ENCODE measurements at regions not wholly inside any gene's neighbourhood (a gene's known extent, or its start where the extent isn't known, plus 50 kb on each side); places are given as distances from the start of the nearest gene placed in this dataset.

- TF ChIP-seq, protein P1, sequence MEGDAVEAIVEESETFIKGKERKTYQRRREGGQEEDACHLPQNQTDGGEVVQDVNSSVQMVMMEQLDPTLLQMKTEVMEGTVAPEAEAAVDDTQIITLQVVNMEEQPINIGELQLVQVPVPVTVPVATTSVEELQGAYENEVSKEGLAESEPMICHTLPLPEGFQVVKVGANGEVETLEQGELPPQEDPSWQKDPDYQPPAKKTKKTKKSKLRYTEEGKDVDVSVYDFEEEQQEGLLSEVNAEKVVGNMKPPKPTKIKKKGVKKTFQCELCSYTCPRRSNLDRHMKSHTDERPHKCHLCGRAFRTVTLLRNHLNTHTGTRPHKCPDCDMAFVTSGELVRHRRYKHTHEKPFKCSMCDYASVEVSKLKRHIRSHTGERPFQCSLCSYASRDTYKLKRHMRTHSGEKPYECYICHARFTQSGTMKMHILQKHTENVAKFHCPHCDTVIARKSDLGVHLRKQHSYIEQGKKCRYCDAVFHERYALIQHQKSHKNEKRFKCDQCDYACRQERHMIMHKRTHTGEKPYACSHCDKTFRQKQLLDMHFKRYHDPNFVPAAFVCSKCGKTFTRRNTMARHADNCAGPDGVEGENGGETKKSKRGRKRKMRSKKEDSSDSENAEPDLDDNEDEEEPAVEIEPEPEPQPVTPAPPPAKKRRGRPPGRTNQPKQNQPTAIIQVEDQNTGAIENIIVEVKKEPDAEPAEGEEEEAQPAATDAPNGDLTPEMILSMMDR (IDR thresholded peaks at IDR 0.05; ENCODE audit: low read depth, low read length): no peak
- TF ChIP-seq, protein P2, sequence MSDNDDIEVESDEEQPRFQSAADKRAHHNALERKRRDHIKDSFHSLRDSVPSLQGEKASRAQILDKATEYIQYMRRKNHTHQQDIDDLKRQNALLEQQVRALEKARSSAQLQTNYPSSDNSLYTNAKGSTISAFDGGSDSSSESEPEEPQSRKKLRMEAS (IDR thresholded peaks at IDR 0.05; ENCODE audit: low read depth, low read length): no peak
- TF ChIP-seq POLR2A (IDR thresholded peaks at IDR 0.05; ENCODE audit: extremely low read depth, insufficient read length) (no peak), MYC (IDR thresholded peaks at IDR 0.05; ENCODE audit: low read depth, low read length) (no peak)
- H3K4me3 ChIP-seq (ENCODE audit: low read depth, low read length): no peak overlapping the region
- DNase-seq (ENCODE audit: low read depth): no peak
Observed at GRCh38 chr3:187947927-187948682, 202.8 kb upstream of the BCL6 start.

DNA sequence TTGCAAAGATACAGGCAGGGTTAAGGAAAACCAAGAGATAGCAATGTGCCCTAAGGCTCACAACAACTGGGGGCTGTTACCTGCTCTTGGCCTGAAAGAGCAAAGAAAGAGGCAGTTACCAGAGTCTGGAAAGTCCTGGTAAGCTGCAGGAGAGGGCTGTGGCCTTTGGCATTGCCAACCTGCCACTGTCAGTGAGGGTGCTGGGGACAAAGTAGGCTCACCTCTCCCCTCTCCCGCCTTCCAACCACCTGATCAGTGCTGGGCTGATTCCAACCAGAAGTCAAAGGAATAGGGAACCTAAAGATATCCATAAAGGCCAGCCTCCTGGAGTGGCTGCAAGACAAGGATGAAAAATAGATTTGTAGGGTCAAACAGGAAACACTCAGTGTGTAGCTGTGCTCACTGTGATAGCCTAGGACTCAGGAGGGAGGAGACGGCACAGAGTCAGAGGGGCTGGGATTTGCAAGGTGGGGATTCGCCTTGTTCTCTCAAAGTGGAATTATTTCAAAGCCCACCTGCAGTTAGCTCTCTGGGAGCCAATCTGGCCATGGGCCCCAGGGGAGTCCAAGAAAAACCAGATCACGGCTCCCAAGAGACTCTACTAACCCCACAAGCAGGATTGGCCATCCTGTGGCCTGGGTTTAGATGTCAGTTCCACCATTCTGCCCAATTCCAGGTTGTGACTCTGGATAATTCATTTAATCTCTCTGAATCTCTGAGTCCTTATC lies 204.0 kb upstream of the BCL6 start:
- DNase-seq (ENCODE audit: low read depth): no peak
- TF ChIP-seq, protein P2 (IDR thresholded peaks at IDR 0.05; ENCODE audit: low read depth, low read length): no peak
- TF ChIP-seq POLR2A (IDR thresholded peaks at IDR 0.05; ENCODE audit: extremely low read depth, insufficient read length) (no peak), MYC (IDR thresholded peaks at IDR 0.05; ENCODE audit: low read depth, low read length) (no peak)
- TF ChIP-seq, protein P1 (IDR thresholded peaks at IDR 0.05; ENCODE audit: low read depth, low read length): no peak
- H3K4me3 ChIP-seq (ENCODE audit: low read depth, low read length): no peak overlapping the region

- DNase-seq (ENCODE audit: low read depth): no peak
- TF ChIP-seq, protein P1 (IDR thresholded peaks at IDR 0.05; ENCODE audit: low read depth, low read length): no peak
- TF ChIP-seq, protein P2 (IDR thresholded peaks at IDR 0.05; ENCODE audit: low read depth, low read length): no peak
- no peak for TF ChIP-seq POLR2A (IDR thresholded peaks at IDR 0.05; ENCODE audit: extremely low read depth, insufficient read length)
- H3K4me3 ChIP-seq (ENCODE audit: low read depth, low read length): no peak overlapping the region
Observed at GRCh38 chr3:187950671-187951070, 203.3 kb upstream of the LPP start.

- DNase-seq (ENCODE audit: low read depth): peak; percentile 85
Observed at GRCh38 chr3:187951452-187952190, 202.3 kb upstream of the LPP start.

DNA sequence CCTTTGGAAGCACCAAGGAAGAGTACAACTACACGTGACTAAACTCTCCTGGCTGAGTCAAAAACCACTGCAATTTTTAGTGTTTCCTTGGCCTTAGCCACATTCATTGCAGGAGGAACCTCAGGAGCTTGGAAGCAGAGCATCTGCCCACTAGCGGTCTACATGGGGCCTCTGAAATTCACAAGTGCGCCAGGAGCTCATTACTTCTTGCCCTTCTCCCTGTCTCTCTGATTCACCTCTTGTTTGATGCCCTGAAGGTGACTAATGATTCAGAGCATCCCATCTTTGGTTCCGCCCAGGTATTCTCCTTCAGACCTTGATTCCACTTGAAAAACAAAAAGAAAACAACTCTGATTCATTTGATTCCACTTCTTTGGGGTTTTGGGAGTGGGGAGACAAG lies 201.1 kb upstream of the LPP start:
- H3K4me3 ChIP-seq (ENCODE audit: low read depth, low read length): no peak overlapping the region
- DNase-seq (ENCODE audit: low read depth): no peak
- no peak for TF ChIP-seq MYC (IDR thresholded peaks at IDR 0.05; ENCODE audit: low read depth, low read length)
- TF ChIP-seq, protein P1 (IDR thresholded peaks at IDR 0.05; ENCODE audit: low read depth, low read length): no peak
- TF ChIP-seq, protein P2 (IDR thresholded peaks at IDR 0.05; ENCODE audit: low read depth, low read length): no peak
- no peak for TF ChIP-seq POLR2A (IDR thresholded peaks at IDR 0.05; ENCODE audit: extremely low read depth, insufficient read length)

More at GRCh38 chr3:187951452-187952190, 202.3 kb upstream of the LPP start:
- TF ChIP-seq, protein P2 (IDR thresholded peaks at IDR 0.05; ENCODE audit: low read depth, low read length): peak; percentile 99
- TF ChIP-seq MYC (IDR thresholded peaks at IDR 0.05; ENCODE audit: low read depth, low read length): peak; percentile 93
- TF ChIP-seq POLR2A (IDR thresholded peaks at IDR 0.05; ENCODE audit: extremely low read depth, insufficient read length): no peak
- TF ChIP-seq, protein P1 (IDR thresholded peaks at IDR 0.05; ENCODE audit: low read depth, low read length): no peak
- H3K4me3 ChIP-seq (ENCODE audit: low read depth, low read length): no peak overlapping the region
